ENCODE measurements at regions not wholly inside any gene's neighbourhood (a gene's known extent, or its start where the extent isn't known, plus 50 kb on each side); places are given as distances from the start of the nearest gene placed in this dataset.

DNA sequence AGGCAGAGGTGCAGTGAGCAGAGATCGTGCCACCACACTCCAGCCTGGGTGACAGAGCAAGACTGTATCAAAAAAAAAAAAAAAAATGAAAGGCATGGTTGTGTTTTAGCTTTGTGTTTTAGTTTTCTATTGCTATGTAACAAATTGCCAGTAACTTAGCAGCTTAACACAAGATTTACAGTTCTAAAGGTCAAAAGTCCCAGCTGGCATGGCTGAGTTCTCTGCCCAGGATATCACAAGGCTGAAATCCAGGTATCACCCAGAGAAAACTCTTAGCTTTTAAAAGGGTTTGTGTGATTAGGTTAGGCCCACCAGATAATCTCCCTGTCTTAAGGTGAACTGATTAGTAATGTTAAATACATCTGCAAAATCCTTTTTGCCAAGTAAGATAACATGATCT lies 107.7 kb upstream of the YPEL5 start:
- Histone ChIP-seq H3K9me3 (ENCODE audit: control insufficient read depth in 4 of 4, insufficient read depth in 3 of 4, low read length in 3 of 4) (no peaks in the 10 kb centered on the region), H3K4me3 (no peak overlapping the region), H3K27ac (ENCODE audit: low read depth in 1 of 2, low read length in 1 of 2) (no peak overlapping the region), H3K9ac (ENCODE audit: insufficient read depth in 1 of 2, low read length in 2 of 2) (no peak overlapping the region), H3K27me3 (ENCODE audit: control insufficient read depth in 3 of 3, insufficient read depth in 3 of 3, low read length in 2 of 3) (no peaks in the 10 kb centered on the region), H3K36me3 (ENCODE audit: control insufficient read depth in 4 of 4, insufficient read depth in 4 of 4, low read length in 4 of 4) (no peaks in the 10 kb centered on the region), H3K4me1 (ENCODE audit: control insufficient read depth in 5 of 5, insufficient read depth in 5 of 5, low read length in 5 of 5) (no peaks in the 10 kb centered on the region)
- 76 to 95% methylated on average over 1 of the region's 1 CpG for WGBS, 2 donors
- TF ChIP-seq, protein P1, sequence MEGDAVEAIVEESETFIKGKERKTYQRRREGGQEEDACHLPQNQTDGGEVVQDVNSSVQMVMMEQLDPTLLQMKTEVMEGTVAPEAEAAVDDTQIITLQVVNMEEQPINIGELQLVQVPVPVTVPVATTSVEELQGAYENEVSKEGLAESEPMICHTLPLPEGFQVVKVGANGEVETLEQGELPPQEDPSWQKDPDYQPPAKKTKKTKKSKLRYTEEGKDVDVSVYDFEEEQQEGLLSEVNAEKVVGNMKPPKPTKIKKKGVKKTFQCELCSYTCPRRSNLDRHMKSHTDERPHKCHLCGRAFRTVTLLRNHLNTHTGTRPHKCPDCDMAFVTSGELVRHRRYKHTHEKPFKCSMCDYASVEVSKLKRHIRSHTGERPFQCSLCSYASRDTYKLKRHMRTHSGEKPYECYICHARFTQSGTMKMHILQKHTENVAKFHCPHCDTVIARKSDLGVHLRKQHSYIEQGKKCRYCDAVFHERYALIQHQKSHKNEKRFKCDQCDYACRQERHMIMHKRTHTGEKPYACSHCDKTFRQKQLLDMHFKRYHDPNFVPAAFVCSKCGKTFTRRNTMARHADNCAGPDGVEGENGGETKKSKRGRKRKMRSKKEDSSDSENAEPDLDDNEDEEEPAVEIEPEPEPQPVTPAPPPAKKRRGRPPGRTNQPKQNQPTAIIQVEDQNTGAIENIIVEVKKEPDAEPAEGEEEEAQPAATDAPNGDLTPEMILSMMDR (IDR thresholded peaks at IDR 0.05; ENCODE audit: control extremely low read depth, extremely low read depth) = no peak
- DNase-seq (no peak), ATAC-seq (ENCODE audit: insufficient read depth, low FRiP score) (no peak)

DNA sequence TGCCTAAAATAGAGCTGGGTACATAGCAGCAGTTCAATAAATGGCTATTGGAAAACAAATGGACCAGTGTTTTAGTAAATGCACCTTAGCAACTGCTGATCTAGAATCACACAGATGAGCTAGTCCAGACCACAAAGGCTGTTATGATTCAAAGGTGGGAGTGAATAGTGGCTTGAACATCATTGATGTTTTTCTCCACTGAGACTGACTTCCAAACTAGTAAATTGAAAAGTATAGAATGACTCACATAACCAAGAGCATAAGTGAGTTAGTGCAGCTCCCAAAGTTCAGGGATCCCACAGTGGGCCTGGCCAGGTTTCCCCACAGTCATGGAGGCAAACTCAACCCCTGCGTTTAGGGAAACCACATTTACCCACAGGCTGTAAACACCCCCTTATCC lies 106.7 kb upstream of the YPEL5 start:
- H3K9ac ChIP-seq (ENCODE audit: insufficient read depth in 1 of 2, low read length in 2 of 2) = no peak overlapping the region
- ATAC-seq (ENCODE audit: insufficient read depth, low FRiP score) (no peak), DNase-seq (no peak)
- H3K27ac ChIP-seq (ENCODE audit: low read depth in 1 of 2, low read length in 1 of 2) = no peak overlapping the region
- no peaks in the 10 kb centered on the region for H3K27me3 ChIP-seq (ENCODE audit: control insufficient read depth in 3 of 3, insufficient read depth in 3 of 3, low read length in 2 of 3)
- WGBS, 2 donors = 61 to 74% methylated on average over 1 of the region's 1 CpG
- H3K9me3 ChIP-seq (ENCODE audit: control insufficient read depth in 4 of 4, insufficient read depth in 3 of 4, low read length in 3 of 4) = no peaks in the 10 kb centered on the region
- no peaks in the 10 kb centered on the region for H3K4me1 ChIP-seq (ENCODE audit: control insufficient read depth in 5 of 5, insufficient read depth in 5 of 5, low read length in 5 of 5)
- H3K36me3 ChIP-seq (ENCODE audit: control insufficient read depth in 4 of 4, insufficient read depth in 4 of 4, low read length in 4 of 4) = no peaks in the 10 kb centered on the region
- H3K4me3 ChIP-seq = no peak overlapping the region
- TF ChIP-seq, protein P1 (IDR thresholded peaks at IDR 0.05; ENCODE audit: control extremely low read depth, extremely low read depth) = no peak

DNA sequence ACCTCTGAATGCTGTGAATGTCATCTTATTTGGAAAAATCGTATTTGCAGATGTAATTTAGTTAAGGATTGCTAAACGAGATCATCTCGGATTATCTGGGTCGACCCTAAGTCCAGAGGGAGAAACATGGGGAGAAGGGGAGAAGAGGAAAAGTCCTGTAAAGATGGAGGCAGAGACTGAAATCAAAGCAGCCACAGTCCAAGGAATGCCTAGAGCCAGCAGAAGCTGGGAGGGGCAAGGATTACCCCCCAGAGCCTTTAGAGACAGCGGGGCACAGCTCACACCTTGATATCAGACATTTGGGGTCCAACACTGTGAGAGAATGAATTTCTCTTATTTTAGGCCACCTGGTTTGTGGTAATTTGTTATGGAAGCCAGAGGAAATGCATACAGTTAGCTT lies 104.9 kb upstream of the YPEL5 start:
- Histone ChIP-seq H3K9ac (ENCODE audit: insufficient read depth in 1 of 2, low read length in 2 of 2) (no peak overlapping the region), H3K4me3 (no peak overlapping the region), H3K27me3 (ENCODE audit: control insufficient read depth in 3 of 3, insufficient read depth in 3 of 3, low read length in 2 of 3) (no peaks in the 10 kb centered on the region), H3K4me1 (ENCODE audit: control insufficient read depth in 5 of 5, insufficient read depth in 5 of 5, low read length in 5 of 5) (no peaks in the 10 kb centered on the region), H3K27ac (ENCODE audit: low read depth in 1 of 2, low read length in 1 of 2) (no peak overlapping the region), H3K9me3 (ENCODE audit: control insufficient read depth in 4 of 4, insufficient read depth in 3 of 4, low read length in 3 of 4) (no peaks in the 10 kb centered on the region), H3K36me3 (ENCODE audit: control insufficient read depth in 4 of 4, insufficient read depth in 4 of 4, low read length in 4 of 4) (no peaks in the 10 kb centered on the region)
- ATAC-seq (ENCODE audit: insufficient read depth, low FRiP score) (no peak), DNase-seq (no peak)
- TF ChIP-seq, protein P1 (IDR thresholded peaks at IDR 0.05; ENCODE audit: control extremely low read depth, extremely low read depth) = no peak
- WGBS, 2 donors = 75 to 85% methylated on average over 5 of the region's 5 CpGs

DNA sequence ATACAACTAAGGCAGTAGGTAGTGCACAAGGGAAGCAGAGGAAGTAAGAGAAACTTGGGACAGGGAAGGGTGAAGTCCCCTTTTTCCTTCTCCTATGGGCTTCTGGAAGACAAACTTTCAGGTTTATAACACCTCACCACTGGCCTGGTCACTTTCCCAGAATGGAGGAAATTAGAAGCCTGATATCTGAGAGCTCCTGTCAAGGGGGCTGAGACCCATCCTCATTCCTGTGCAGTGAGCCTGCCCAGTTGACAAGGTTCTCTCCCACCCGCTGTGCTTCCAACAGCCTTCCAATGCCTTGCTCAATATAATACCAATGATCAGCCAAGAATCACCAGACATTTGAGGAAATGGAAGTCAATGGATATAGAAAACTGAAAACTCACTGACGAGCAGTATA lies 100.4 kb upstream of the YPEL5 start:
- no peak overlapping the region for H3K4me3 ChIP-seq
- no peaks in the 10 kb centered on the region for H3K27me3 ChIP-seq (ENCODE audit: control insufficient read depth in 3 of 3, insufficient read depth in 3 of 3, low read length in 2 of 3)
- no peak overlapping the region for H3K27ac ChIP-seq (ENCODE audit: low read depth in 1 of 2, low read length in 1 of 2)
- no peak for DNase-seq
- H3K36me3 ChIP-seq (ENCODE audit: control insufficient read depth in 4 of 4, insufficient read depth in 4 of 4, low read length in 4 of 4) = no peaks in the 10 kb centered on the region
- H3K9me3 ChIP-seq (ENCODE audit: control insufficient read depth in 4 of 4, insufficient read depth in 3 of 4, low read length in 3 of 4) = no peaks in the 10 kb centered on the region
- 89 to 93% methylated on average over 2 of the region's 2 CpGs for WGBS, 2 donors
- no peaks in the 10 kb centered on the region for H3K4me1 ChIP-seq (ENCODE audit: control insufficient read depth in 5 of 5, insufficient read depth in 5 of 5, low read length in 5 of 5)
- ATAC-seq (ENCODE audit: insufficient read depth, low FRiP score) = no peak
- no peak overlapping the region for H3K9ac ChIP-seq (ENCODE audit: insufficient read depth in 1 of 2, low read length in 2 of 2)
- TF ChIP-seq, protein P1 (IDR thresholded peaks at IDR 0.05; ENCODE audit: control extremely low read depth, extremely low read depth) = no peak

Measured in lung (tissue), 11 donors.